Thyroid gland (tissue), 4 donors: ENCODE measurements at regions not wholly inside any gene's neighbourhood (a gene's known extent, or its start where the extent isn't known, plus 50 kb on each side); places are given as distances from the start of the nearest gene placed in this dataset.

Source experiments
- POLR2A ChIP-seq, 2 donors: fragments of 450-650 bp; IDR thresholded peaks; one replicate each; pipeline ENCODE4 v1.6.1; 2017; ENCODE audit warnings: antibody characterized with exemption in 2 of 2, mild to moderate bottlenecking in 2 of 2, moderate library complexity in 1 of 2
- TF ChIP-seq, protein P1 (sequence below), 6 experiments: fragments of 200-600 bp in 3 of 6; fragments of 450-650 bp in 3 of 6; sonication (generic) in 3 of 6; IDR thresholded peaks; one replicate each; pipeline ENCODE4 v1.5.1; 2016 to 2019; ENCODE audit warnings: antibody characterized with exemption in 6 of 6, mild to moderate bottlenecking in 2 of 6, inconsistent platforms in 1 of 6, moderate library complexity in 1 of 6

DNA sequence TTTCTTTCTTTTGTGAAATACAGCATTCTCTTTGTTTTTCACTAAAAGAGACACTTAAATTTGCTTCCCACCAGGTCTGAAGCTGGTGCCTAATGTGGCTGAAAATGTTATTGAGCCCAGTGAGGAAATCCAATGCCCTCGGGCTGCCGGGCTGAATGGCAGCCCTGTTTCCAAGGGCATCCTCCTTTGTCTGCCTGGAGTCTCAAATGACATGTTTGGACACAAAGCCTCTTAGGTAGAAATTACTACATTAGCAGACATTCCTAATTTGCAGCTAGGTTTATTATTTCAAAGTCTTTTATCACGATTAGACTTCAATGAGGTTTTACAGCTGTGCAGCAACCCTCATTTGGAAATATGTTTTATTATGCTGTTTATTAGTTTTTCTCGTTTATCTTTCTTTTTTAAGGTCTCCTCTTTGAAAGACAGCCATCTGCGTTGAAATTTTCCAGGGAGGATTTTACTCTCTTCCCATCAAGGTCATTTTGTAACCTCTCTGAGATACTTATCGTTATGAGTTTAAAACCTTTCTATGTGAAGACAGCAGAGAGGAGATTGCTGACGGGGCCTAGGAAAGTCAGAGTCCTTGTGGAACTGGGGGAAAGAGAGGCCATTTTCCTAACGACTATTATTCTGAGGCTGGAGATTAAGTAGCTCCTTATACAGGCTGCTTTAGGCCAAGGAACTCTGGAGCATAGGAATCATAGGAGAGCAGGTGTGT, 59.0 kb upstream of the ZNF532 start:
- TF ChIP-seq, protein P1, sequence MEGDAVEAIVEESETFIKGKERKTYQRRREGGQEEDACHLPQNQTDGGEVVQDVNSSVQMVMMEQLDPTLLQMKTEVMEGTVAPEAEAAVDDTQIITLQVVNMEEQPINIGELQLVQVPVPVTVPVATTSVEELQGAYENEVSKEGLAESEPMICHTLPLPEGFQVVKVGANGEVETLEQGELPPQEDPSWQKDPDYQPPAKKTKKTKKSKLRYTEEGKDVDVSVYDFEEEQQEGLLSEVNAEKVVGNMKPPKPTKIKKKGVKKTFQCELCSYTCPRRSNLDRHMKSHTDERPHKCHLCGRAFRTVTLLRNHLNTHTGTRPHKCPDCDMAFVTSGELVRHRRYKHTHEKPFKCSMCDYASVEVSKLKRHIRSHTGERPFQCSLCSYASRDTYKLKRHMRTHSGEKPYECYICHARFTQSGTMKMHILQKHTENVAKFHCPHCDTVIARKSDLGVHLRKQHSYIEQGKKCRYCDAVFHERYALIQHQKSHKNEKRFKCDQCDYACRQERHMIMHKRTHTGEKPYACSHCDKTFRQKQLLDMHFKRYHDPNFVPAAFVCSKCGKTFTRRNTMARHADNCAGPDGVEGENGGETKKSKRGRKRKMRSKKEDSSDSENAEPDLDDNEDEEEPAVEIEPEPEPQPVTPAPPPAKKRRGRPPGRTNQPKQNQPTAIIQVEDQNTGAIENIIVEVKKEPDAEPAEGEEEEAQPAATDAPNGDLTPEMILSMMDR (IDR thresholded peaks at IDR 0.05) = no peak
- TF ChIP-seq POLR2A (IDR thresholded peaks at IDR 0.05) = no peak
